Gastroesophageal sphincter (tissue), 3 donors: ENCODE measurements at regions not wholly inside any gene's neighbourhood (a gene's known extent, or its start where the extent isn't known, plus 50 kb on each side); places are given as distances from the start of the nearest gene placed in this dataset.

Source experiments
- EP300 ChIP-seq: sonication (generic); formaldehyde crosslinking; IDR thresholded peaks from one replicate; pipeline ENCODE4 v1.6.1; 2017; ENCODE audit warnings: antibody characterized with exemption, mild to moderate bottlenecking
- POLR2A ChIP-seq, 2 donors: fragments of 450-650 bp; IDR thresholded peaks; one replicate each; pipeline ENCODE4 v1.6.1; 2017; ENCODE audit warnings: antibody characterized with exemption in 2 of 2, mild to moderate bottlenecking in 2 of 2, moderate library complexity in 1 of 2
- POLR2AphosphoS5 ChIP-seq: sonication (generic); formaldehyde crosslinking; IDR thresholded peaks from one replicate; pipeline ENCODE4 v1.6.1; 2017; ENCODE audit warnings: antibody characterized with exemption
- TF ChIP-seq, protein P1 (sequence below), 4 experiments: fragments of 200-600 bp in 2 of 4; fragments of 450-650 bp in 2 of 4; sonication (generic) in 1 of 4; IDR thresholded peaks; one replicate each; pipeline ENCODE4 v1.5.1; 2017 to 2019; ENCODE audit warnings: antibody characterized with exemption in 4 of 4, mild to moderate bottlenecking in 2 of 4, moderate library complexity in 2 of 4

DNA sequence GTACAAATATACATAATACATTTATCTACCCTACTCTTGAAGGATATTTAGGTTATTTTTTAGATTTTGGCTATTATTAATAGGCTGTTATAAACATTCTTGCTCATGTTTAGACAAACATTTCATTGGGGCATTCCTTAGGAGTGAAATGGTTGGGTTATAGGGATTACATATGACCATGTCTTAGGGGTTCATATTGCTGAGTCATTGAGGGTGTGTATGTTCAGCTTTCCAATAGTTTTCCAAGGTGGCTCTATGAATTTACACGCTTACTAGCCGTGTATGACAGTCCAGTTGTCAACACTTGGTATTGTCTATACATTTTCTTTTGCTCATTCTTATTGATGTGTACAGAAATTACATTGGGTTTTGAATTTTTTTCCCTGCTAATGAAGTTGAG, 125.8 kb downstream of the OXSM start:
- TF ChIP-seq, protein P1, sequence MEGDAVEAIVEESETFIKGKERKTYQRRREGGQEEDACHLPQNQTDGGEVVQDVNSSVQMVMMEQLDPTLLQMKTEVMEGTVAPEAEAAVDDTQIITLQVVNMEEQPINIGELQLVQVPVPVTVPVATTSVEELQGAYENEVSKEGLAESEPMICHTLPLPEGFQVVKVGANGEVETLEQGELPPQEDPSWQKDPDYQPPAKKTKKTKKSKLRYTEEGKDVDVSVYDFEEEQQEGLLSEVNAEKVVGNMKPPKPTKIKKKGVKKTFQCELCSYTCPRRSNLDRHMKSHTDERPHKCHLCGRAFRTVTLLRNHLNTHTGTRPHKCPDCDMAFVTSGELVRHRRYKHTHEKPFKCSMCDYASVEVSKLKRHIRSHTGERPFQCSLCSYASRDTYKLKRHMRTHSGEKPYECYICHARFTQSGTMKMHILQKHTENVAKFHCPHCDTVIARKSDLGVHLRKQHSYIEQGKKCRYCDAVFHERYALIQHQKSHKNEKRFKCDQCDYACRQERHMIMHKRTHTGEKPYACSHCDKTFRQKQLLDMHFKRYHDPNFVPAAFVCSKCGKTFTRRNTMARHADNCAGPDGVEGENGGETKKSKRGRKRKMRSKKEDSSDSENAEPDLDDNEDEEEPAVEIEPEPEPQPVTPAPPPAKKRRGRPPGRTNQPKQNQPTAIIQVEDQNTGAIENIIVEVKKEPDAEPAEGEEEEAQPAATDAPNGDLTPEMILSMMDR (IDR thresholded peaks at IDR 0.05): no peak
- TF ChIP-seq POLR2AphosphoS5 (no peak), EP300 (no peak), POLR2A (IDR thresholded peaks at IDR 0.05) (no peak)
